GM13976 (cell line): ENCODE measurements at regions not wholly inside any gene's neighbourhood (a gene's known extent, or its start where the extent isn't known, plus 50 kb on each side); places are given as distances from the start of the nearest gene placed in this dataset.

Experiments used
- DNase-seq: peaks from one replicate; pipeline ENCODE4 v3.0.0; 2012; ENCODE audit warnings: low spot score
- CTCF ChIP-seq: IDR thresholded peaks from 2 replicates; pipeline ENCODE4 v1.5.1; 2012; ENCODE audit warnings: borderline replicate concordance, mild to moderate bottlenecking; ENCODE audit not compliant: insufficient read depth; ENCODE audit errors: extremely low read depth, missing control alignments, control extremely low read depth
- in situ Hi-C: fragments of 300-500 bp; cut with MboI; formaldehyde crosslinking; loops from one replicate; pipeline ENCODE4 v1.12.0; 2022; ENCODE audit warnings: low sequenced_read_pairs, mixed read lengths, inconsistent platforms; ENCODE audit not compliant: unreplicated experiment

- in situ Hi-C loops: loop anchor here (10.0 kb wide), 1 partner anchor 162 kb away; no protein-coding TSS in a partner anchor
- DNase-seq: peak; percentile 56
Observed at GRCh38 chr14:22466491-22466890, 122.5 kb downstream of the DAD1 start.

GRCh38 chr14:22465201-22465840 is 123.7 kb downstream of the DAD1 start:
- in situ Hi-C loops: loop anchor here (10.0 kb wide), 1 partner anchor 161 kb away; no protein-coding TSS in a partner anchor
- TF ChIP-seq CTCF: no peak
- no peak for DNase-seq

More at GRCh38 chr14:22466491-22466890, 122.5 kb downstream of the DAD1 start:
- TF ChIP-seq CTCF: no peak

GRCh38 chr14:22464422-22465142 is 124.4 kb downstream of the DAD1 start:
- in situ Hi-C loops: loop anchor here (10.0 kb wide), 1 partner anchor 160 kb away; no protein-coding TSS in a partner anchor
- TF ChIP-seq CTCF: no peak
- DNase-seq: peak; percentile 49

DNA sequence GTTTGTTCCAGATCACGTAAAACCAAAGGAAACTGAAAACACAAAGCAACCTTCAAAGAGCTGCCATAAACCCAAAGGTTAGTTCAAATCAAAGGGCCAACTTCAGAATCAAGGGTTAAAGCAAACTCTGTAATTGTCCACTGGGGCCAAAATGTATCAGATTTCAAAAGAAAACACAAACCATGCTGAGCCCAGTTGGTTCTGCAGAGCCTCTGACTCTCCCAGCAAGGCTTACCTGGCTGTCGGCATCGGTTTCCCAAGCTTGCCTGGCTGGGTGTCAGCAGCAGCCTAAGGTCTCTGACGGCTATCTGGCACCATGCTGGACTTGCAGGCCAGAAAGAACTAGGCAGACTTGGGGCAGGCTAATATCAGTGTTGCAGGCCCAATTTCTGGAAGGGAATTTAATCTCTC is 125.3 kb downstream of the DAD1 start:
- TF ChIP-seq CTCF: no peak

DNA sequence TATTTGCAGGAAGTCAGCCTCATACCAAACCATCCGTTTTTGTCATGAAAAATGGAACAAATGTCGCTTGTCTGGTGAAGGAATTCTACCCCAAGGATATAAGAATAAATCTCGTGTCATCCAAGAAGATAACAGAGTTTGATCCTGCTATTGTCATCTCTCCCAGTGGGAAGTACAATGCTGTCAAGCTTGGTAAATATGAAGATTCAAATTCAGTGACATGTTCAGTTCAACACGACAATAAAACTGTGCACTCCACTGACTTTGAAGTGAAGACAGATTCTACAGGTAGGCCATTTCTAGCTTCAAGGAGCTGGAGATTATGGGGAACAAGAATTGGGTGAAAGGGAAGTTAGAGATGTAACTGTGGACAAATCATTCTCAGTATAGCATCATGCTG is 126.1 kb downstream of the DAD1 start:
- no peak for DNase-seq
- TF ChIP-seq CTCF: no peak
- in situ Hi-C loops: loop anchor here (10.0 kb wide), 1 partner anchor 158 kb away; no protein-coding TSS in a partner anchor

More for the DNA sequence above, 125.3 kb downstream of the DAD1 start:
- in situ Hi-C loops: loop anchor here (10.0 kb wide), 1 partner anchor 159 kb away; no protein-coding TSS in a partner anchor
- no peak for DNase-seq

DNA sequence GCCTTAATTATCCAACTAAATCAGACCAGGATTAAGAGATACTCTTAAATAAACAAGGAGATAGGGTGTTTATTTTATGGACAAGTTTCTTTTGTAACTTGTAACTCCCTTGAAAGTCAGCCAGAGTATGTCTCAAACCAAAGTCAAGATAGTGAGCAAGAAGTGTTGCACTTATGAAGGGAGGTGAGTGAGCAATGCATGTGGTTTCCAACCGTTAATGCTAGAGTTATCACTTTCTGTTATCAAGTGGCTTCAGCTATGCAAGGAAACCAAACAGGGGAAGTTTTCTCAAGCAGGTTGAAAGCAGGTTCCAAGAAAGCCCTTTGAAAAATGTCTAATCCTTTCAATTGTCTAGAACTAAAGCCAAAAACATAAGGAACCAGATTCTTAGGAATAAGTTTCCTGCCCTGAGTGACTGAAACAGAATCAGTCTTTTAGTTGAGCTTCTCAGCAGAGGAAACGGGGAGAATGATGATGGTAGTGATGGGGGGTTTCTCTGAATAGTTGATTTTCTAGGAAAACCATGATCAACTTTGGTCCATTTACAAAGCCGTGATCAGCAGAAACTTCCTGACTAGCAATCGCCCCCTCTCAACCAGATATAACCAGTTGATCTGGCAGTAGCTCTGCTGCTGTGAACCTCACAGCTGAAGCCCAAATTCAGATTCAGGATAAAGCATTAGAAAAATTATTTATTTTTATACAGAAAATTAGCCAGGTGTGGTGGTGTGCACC is 128.4 kb downstream of the DAD1 start:
- in situ Hi-C loops: loop anchor here (10.0 kb wide), 1 partner anchor 156 kb away; no protein-coding TSS in a partner anchor
- peak; percentile 43 for DNase-seq
- no peak for TF ChIP-seq CTCF
